Left lung (tissue), 4 donors: ENCODE measurements at regions not wholly inside any gene's neighbourhood (a gene's known extent, or its start where the extent isn't known, plus 50 kb on each side); places are given as distances from the start of the nearest gene placed in this dataset.
"Not testable (repeated sequence)": the region's sequence is repeated elsewhere in the genome, so short reads cannot be mapped to it uniquely, and the experiment has no call there.

Source experiments
- ATAC-seq: fragments of 200-7000 bp; cut with Tn5 transposase; one replicate; pipeline ENCODE4 v1.9.1; 2020; ENCODE audit warnings: moderate library complexity
- DNase-seq, 4 donors: peaks; one replicate each; pipeline ENCODE4 v3.0.0-alpha.2; 2013 to 2020
- H3K27ac ChIP-seq, 2 donors: fragments of 200-600 bp; sonication (generic) in 1 of 2; one replicate each; pipeline versions ENCODE4 v1.5.0 to v1.8.0; 2020 to 2021
- H3K27me3 ChIP-seq, 2 donors: fragments of 200-600 bp; sonication (generic) in 1 of 2; one replicate each; pipeline versions ENCODE4 v1.5.0 to v1.8.0; 2020 to 2021
- H3K36me3 ChIP-seq, 2 donors: fragments of 200-600 bp; sonication (generic) in 1 of 2; one replicate each; pipeline versions ENCODE4 v1.5.0 to v1.8.0; 2020 to 2021
- H3K4me1 ChIP-seq, 2 donors: fragments of 200-600 bp; one replicate each; pipeline ENCODE4 v1.8.0; 2021
- H3K4me3 ChIP-seq, 2 donors: fragments of 200-600 bp; sonication (generic) in 1 of 2; one replicate each; pipeline versions ENCODE4 v1.5.0 to v1.8.0; 2020 to 2021; ENCODE audit warnings: mild to moderate bottlenecking in 1 of 2
- H3K9me3 ChIP-seq, 2 donors: fragments of 200-600 bp; sonication (generic) in 1 of 2; one replicate each; pipeline versions ENCODE4 v1.5.0 to v1.8.0; 2020 to 2021
- intact Hi-C, 2 donors: fragments of 100-400 bp; cut with DNase I; formaldehyde crosslinking; loops; one replicate each; pipeline versions ENCODE4 v1.11.2 to v1.14.2; 2022
- TF ChIP-seq, protein P1 (sequence below), 2 donors: fragments of 200-600 bp; sonication (generic) in 1 of 2; IDR thresholded peaks; one replicate each; pipeline versions ENCODE4 v1.5.0 to v1.8.0; 2021; ENCODE audit warnings: antibody characterized with exemption in 2 of 2
- donor health status: DM: no; HTN: yes; CAD: no.
- donor health status: DM: no; HTN: no; CAD: no.

DNA sequence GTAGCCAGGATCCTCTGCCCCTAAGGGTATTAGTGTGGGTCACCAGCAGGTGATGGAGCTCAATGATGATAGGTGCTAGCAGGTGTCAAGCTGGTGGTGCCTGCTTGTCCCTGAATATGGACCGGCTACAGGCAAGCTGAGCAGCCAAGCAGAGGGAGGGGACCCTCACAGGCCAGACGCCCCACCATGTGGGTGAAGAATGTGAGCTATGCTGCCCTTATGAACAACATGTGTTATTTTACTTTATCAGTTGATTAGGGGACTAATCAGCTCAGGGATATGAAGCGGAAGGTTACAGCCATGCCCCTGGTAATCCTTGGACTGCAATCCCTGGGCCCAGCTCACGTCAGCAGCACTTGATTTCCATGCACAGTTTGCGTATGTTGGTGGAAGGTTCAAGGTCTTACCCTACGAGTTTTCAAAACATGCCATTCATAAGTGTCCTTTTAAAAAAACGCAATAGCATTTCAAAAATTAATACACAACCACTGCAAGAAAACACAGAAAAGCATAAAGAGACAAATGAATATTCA is 106.0 kb downstream of the CDC7 start:
- Histone ChIP-seq H3K36me3 (no peaks in the 10 kb centered on the region), H3K4me3 (no peak overlapping the region), H3K27ac (no peak overlapping the region), H3K4me1 (no peaks in the 10 kb centered on the region), H3K27me3 (no peaks in the 10 kb centered on the region), H3K9me3 (no peaks in the 10 kb centered on the region)
- ATAC-seq (no peak), DNase-seq (no peak)
- intact Hi-C loops, result no loop called here
- TF ChIP-seq, protein P1, sequence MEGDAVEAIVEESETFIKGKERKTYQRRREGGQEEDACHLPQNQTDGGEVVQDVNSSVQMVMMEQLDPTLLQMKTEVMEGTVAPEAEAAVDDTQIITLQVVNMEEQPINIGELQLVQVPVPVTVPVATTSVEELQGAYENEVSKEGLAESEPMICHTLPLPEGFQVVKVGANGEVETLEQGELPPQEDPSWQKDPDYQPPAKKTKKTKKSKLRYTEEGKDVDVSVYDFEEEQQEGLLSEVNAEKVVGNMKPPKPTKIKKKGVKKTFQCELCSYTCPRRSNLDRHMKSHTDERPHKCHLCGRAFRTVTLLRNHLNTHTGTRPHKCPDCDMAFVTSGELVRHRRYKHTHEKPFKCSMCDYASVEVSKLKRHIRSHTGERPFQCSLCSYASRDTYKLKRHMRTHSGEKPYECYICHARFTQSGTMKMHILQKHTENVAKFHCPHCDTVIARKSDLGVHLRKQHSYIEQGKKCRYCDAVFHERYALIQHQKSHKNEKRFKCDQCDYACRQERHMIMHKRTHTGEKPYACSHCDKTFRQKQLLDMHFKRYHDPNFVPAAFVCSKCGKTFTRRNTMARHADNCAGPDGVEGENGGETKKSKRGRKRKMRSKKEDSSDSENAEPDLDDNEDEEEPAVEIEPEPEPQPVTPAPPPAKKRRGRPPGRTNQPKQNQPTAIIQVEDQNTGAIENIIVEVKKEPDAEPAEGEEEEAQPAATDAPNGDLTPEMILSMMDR (IDR thresholded peaks at IDR 0.05), result no peak

DNA sequence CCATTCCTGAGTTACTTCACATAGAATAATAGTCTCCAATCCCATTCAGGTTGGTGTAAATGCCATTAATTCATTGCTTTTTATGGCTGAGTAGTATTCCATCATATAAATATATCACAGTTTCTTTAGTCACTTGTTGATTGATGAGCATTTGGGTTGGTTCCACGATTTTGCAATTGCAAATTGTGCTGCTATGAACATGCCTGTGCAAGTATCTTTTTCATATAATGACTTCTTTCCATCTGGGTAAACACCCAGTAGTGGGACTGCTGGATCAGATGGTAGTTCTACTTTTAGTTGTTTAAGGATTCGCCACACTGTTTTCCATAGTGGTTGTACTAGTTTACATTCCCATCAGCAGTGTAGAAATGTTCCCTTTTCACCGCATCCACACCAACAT is 107.0 kb downstream of the CDC7 start:
- H3K36me3 ChIP-seq, H3K27me3 ChIP-seq, ATAC-seq, intact Hi-C loops, H3K27ac ChIP-seq, DNase-seq, H3K9me3 ChIP-seq, H3K4me3 ChIP-seq, H3K4me1 ChIP-seq: not testable (repeated sequence)

DNA sequence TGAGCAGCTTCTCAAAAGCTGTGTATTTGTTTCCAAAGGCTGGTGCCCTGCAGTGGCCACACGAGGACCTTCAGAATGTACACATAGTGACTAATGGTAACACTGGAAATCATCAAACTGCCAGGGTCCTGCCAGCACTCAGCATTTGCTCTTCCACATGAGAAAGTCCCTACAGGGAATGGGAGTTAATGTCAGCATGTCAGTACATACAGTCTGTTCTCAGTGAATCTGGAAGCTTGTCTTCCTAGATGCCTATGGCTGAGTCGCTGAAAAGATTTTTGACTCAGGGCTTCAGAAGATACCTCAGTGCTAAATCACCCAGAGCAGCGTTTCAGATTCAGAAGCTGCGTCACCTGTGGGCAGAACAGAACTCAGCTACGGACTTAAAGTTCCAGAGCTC is 108.2 kb downstream of the CDC7 start:
- Histone ChIP-seq H3K36me3 (no peaks in the 10 kb centered on the region), H3K27me3 (no peaks in the 10 kb centered on the region), H3K27ac (no peak overlapping the region), H3K4me3 (no peak overlapping the region), H3K4me1 (no peaks in the 10 kb centered on the region), H3K9me3 (no peaks in the 10 kb centered on the region)
- intact Hi-C loops, result no loop called here
- TF ChIP-seq, protein P1 (IDR thresholded peaks at IDR 0.05), result no peak
- DNase-seq, result no peak
- no peak for ATAC-seq

DNA sequence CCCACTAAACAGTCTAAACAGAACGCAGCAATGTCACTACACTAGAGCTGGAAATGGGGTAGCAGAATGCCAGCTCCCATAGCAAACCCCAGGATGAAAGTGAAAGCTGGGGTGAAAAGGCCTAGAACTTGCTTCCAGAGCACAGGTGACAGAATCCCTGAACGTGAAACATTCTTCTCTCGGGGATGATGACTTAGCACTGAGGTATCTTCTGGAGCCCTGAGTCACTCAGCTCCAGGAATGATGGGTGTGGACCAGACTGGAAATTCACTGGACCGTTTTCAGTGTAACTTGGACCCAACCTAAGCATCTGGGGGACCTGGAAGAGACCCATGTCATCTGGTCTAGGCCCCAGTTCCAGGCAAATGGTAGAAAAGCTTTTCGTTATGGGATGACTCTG is 108.9 kb downstream of the CDC7 start:
- no peaks in the 10 kb centered on the region for H3K9me3 ChIP-seq
- intact Hi-C loops, result no loop called here
- no peaks in the 10 kb centered on the region for H3K4me1 ChIP-seq
- H3K36me3 ChIP-seq, result no peaks in the 10 kb centered on the region
- H3K27me3 ChIP-seq, result no peaks in the 10 kb centered on the region
- no peak for DNase-seq
- peak; percentile 10 for ATAC-seq
- TF ChIP-seq, protein P1 (IDR thresholded peaks at IDR 0.05), result no peak
- no peak overlapping the region for H3K4me3 ChIP-seq
- H3K27ac ChIP-seq, result no peak overlapping the region

DNA sequence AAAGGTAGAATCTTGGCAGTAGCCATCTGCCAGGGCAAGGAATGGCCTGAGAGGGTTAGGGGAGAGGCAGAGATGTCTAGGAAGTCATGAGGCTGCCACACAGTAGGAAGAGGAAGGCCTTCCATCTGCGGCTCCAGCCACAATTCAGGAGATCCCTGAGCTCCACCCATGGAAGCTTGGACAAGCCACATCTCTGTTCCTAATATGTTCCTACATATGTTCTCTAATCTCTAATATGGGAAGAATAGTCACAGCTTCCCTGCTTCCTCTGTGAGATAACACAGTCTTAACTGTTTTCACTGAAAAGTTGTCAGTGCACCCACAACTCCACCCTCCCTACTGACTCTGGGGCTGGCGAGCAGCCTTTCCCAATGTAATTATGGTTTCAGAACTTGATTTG is 109.5 kb downstream of the CDC7 start:
- TF ChIP-seq, protein P1 (IDR thresholded peaks at IDR 0.05), result no peak
- H3K4me1 ChIP-seq, result no peaks in the 10 kb centered on the region
- ATAC-seq (no peak), DNase-seq (no peak)
- H3K27me3 ChIP-seq, result no peaks in the 10 kb centered on the region
- no peaks in the 10 kb centered on the region for H3K36me3 ChIP-seq
- intact Hi-C loops, result no loop called here
- H3K4me3 ChIP-seq, result no peak overlapping the region
- no peak overlapping the region for H3K27ac ChIP-seq
- no peaks in the 10 kb centered on the region for H3K9me3 ChIP-seq

DNA sequence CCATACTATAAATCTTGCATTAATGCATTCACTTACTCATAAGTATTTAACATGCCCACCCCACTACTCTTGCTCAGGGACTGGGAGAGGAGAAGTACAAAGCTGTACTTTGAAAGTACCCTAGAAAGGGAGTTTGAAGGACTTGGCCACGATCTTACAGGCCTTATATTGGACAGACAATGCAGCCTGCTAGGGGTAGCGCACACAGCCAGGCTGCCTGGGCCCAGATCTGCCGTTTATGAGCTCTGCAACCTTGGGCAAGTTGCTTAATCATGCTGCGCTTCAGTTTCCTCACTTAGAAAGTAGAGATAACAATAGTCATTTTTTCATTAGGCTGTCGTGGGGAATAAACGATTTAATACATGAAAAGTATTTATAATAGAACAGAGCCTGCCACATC is 110.1 kb downstream of the CDC7 start:
- Histone ChIP-seq H3K27me3 (no peaks in the 10 kb centered on the region), H3K4me3 (no peak overlapping the region), H3K4me1 (no peaks in the 10 kb centered on the region), H3K9me3 (no peaks in the 10 kb centered on the region), H3K27ac (no peak overlapping the region), H3K36me3 (no peaks in the 10 kb centered on the region)
- ATAC-seq (no peak), DNase-seq (no peak)
- TF ChIP-seq, protein P1 (IDR thresholded peaks at IDR 0.05), result no peak
- intact Hi-C loops, result no loop called here
